ENCODE measurements at regions not wholly inside any gene's neighbourhood (a gene's known extent, or its start where the extent isn't known, plus 50 kb on each side); places are given as distances from the start of the nearest gene placed in this dataset.

DNA sequence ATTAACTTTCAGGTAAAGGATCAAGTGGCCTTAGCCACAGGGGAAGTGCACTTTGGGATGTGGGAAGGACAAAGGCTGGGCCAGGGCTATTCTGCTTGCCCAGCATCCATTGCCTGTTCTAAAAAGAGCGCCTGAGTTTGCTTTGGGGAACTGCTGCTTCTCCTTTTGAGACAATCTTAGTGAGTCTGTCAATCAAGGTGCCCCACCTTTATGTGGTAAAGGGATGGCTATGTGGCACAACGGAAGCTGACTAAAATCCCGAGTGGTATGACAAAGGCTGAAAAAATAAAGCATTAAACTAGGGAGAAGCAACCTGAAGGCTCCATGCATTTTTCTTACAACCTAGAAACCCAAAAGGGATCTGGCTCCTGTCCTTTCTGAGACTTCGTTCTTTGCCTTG lies 540.5 kb downstream of the SLC4A3 start:
- no peak for DNase-seq (ENCODE audit: low spot score)

DNA sequence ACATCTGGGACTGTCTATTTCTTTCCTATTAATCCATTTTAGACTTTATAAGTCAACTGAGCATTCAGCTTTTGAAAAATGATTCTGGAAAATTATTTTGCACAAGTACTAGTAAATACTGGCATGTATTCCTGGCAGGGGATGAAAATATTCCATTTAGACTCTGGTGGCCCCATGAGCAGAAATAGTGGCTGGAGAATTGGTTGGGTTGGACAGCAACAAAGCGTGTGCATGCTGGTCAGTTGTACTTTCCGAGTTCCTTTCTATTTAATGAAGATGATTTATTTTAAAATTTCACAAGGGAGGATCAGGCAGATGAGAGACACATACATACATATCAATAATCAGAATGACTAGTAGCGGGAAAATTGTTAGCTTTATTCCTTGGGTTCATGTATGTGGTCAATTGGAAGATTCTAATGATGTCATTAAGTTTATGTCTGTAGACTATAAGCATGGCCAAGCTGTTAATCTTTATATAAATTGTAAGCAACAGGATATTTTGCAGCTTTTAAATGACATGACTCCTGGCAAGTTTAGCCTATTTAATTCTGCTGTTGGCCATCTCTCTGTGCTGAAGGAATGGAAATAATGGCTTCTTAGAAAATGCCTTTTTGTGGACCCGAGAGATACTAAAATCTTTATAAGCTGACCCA lies 541.6 kb downstream of the SLC4A3 start:
- DNase-seq (ENCODE audit: low spot score), result no peak

GRCh38 chr2:220174826-220175225 lies 547.4 kb downstream of the SLC4A3 start:
- no peak for DNase-seq (ENCODE audit: low spot score)

GRCh38 chr2:220175967-220176366 lies 548.5 kb downstream of the SLC4A3 start:
- no peak for DNase-seq (ENCODE audit: low spot score)

- no peak for DNase-seq (ENCODE audit: low spot score)
Observed at GRCh38 chr2:220178991-220179695, 551.7 kb downstream of the SLC4A3 start.

DNA sequence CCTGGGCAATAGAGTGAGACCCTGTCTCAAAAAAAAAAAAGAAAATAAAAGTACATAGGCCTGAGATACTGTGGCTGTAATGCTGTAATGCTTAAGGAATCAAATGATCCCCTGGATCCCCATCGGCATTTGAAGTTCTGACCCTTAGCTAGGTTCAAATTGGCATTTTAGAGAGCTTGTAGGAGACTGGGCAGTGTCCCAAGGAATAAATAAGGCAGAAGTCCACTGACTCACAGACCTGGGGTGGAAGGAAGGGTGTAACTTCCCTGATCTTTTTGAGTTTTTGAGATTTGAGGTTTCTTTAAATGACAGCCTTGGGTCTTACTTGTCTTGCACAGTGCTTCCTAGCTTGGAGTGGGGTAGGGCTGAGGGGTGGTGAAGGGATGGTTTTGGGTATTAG lies 553.7 kb downstream of the SLC4A3 start:
- DNase-seq (ENCODE audit: low spot score), result no peak

GRCh38 chr2:220182790-220183189 lies 555.4 kb downstream of the SLC4A3 start:
- no peak for DNase-seq (ENCODE audit: low spot score)

- DNase-seq (ENCODE audit: low spot score), result no peak
Observed at GRCh38 chr2:220185766-220186305, 558.4 kb downstream of the SLC4A3 start.

- DNase-seq (ENCODE audit: low spot score), result no peak
Observed at GRCh38 chr2:220188031-220188430, 560.6 kb downstream of the SLC4A3 start.

DNA sequence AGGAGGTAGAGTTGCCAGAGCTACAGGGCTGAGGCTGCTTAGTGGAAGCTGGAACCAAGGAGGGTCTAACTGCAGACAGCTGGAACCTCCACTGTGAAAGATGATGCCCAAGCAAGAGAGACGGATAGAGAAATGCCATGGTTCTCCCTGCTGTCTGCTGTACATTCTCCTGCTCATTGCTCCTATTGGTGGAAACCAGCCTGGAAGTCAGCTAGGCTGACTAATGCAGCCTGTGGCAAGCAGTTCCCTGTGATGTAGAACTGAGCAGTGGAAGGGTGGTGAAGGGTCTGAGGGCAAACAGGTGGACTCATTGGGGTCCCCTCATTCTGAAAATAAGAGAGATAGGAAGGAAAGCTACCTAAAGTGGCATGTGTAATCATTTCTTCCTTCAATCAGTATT lies 563.6 kb downstream of the SLC4A3 start:
- DNase-seq (ENCODE audit: low spot score), result no peak

GRCh38 chr2:220191737-220192136 lies 564.3 kb downstream of the SLC4A3 start:
- DNase-seq (ENCODE audit: low spot score), result no peak

DNA sequence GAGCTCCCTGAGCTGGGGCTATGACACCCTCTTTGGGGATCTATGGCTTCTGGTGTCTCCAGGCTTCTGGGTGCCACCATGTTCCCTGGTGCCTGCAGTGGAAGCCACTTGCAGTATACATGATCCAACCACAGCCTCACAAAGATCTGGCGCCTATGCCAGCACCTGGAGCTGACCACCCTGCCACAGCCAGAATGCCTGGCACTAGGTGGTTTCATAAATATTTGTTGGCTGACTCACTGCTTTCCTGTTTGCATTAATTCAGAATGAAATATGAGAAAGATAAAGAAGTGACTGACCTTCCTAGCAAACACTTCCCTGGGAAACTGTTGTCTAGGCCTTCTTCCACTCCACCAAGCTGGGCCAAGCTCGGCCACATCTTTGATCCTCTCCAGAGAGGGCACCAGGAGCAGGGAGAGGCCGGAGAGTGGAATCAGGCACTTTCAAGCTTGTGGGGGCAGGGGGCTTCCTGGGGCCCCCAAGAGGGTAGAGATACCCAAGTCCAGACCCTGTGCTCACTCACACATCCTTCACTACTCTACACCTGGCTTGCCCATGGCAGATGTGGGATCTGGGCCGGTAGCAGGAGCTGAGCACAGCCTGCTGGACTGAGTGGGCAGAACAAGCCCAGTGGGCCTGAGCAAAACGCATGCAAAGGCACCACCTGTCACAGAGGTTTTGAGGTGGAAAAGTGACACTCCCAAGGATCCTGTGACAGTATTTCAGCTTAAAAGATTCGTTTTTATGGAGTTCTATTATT lies 565.7 kb downstream of the SLC4A3 start:
- DNase-seq (ENCODE audit: low spot score), result no peak

DNA sequence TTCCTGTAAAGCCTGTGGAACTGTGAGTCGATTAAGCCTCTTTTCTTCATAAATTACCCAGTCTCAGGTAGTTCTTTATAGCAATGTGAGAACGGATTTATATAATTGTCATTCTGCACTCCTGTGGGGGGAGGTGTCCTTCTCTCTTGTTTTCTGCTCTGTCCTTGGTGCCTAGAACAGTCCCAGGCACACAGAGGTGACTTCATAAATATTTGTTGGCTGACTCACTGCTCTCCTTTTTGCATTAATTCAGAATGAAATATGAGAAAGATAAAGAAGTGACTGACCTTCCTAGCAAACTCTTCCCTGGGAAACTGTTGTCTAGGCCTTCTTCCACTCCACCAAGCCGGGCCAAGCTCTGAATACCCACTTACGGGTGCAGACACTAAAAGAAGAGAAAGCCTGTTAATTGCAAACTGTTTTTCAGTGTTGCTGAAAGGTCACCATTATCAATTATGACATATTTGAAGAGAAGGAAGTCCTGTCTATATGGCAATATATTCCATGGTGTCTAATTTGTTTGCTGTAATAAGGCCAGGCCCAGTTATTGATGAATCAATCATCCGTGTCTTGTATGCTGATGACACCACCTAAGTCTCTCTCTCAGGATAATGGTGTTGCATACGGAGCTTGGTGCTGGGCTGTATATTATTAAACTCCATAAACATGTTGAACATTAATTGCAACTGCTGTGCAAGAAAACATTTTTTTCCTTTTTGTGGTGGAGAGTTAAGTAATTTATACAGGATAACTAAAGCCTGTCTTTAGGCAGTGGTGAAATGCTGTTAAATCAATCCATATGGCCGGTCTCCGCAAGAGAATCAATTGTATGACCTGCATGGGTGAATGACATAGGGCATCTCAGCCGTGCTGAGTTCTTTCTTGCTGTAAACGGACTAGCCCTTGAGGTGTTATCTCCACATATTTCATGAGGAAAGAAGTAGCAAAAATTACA lies 567.5 kb downstream of the SLC4A3 start:
- DNase-seq (ENCODE audit: low spot score), result no peak

GRCh38 chr2:220198896-220199295 lies 571.5 kb downstream of the SLC4A3 start:
- no peak for DNase-seq (ENCODE audit: low spot score)

GRCh38 chr2:220202066-220202465 lies 574.6 kb downstream of the SLC4A3 start:
- no peak for DNase-seq (ENCODE audit: low spot score)

GRCh38 chr2:220209093-220209492 lies 581.7 kb downstream of the SLC4A3 start:
- DNase-seq (ENCODE audit: low spot score), result no peak

GRCh38 chr2:220209751-220210150 lies 582.3 kb downstream of the SLC4A3 start:
- no peak for DNase-seq (ENCODE audit: low spot score)

- no peak for DNase-seq (ENCODE audit: low spot score)
Observed at GRCh38 chr2:220212296-220213080, 585.1 kb downstream of the SLC4A3 start.

DNA sequence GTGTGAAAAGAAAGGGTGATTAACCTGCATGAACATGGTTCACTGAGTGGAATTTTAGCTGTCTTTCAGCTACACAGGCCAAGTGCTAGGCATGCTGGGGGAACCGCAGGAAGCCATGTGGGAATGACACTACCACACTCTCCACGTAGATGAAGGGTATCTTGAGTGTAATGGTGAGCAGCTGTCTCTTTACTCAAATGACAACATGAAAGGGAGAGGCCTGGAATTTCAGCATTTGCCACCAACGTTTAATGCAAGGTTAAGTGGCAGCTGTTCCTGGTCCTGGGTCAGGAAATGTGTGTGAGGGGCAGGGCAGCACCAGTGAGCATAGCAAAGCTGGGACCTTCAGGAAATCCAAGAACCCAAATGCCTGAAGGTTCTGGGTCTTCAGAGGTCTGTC lies 588.4 kb downstream of the SLC4A3 start:
- no peak for DNase-seq (ENCODE audit: low spot score)

DNA sequence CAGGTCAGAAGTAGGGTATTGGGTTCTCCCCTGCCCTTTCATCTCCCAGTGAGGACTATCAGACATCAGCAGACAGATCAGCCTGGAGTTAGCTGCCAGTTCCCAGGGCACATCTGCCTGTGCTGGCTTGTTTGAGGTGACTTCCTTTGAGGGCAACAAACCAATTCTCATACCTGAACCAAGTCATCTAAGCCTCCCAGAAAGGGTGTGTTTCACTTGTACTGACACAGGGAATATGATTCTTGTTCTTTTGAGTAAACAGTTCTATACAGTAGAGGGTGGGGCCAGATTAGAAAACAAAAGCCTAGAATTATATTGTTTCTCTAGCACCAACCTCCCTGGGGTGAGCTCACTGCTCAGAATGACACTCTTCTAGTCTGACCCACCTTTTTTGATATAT lies 591.9 kb downstream of the SLC4A3 start:
- no peak for DNase-seq (ENCODE audit: low spot score)

DNA sequence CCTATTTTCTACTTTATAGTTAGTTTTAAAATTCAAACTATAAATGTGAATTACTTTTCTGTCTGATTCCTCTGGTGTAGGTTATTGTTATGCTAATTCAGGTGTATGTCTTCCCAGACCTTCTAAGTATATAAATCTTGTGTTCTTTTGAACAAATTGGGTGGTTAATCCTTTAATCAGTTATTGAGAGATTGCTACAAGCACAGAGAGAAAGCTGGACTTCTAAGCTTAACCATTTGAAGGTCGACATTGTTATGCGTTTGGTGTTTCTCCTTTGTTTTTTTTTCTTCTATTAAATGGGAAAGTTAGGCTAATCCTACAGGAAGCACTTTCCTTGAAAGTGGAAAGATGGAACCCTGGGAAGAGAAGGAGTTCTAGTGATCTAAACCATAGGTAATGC lies 592.6 kb downstream of the SLC4A3 start:
- no peak for DNase-seq (ENCODE audit: low spot score)

Measured in D341Med (cell line).